SHP77 (cell line): ENCODE measurements at regions not wholly inside any gene's neighbourhood (a gene's known extent, or its start where the extent isn't known, plus 50 kb on each side); places are given as distances from the start of the nearest gene placed in this dataset.
"Not testable (repeated sequence)": the region's sequence is repeated elsewhere in the genome, so short reads cannot be mapped to it uniquely, and the experiment has no call there.

Experiments used
- DNase-seq, 2 experiments: peaks; one replicate each; lab custom pipeline; 2025; lab: John Stamatoyannopoulos, UW

DNA sequence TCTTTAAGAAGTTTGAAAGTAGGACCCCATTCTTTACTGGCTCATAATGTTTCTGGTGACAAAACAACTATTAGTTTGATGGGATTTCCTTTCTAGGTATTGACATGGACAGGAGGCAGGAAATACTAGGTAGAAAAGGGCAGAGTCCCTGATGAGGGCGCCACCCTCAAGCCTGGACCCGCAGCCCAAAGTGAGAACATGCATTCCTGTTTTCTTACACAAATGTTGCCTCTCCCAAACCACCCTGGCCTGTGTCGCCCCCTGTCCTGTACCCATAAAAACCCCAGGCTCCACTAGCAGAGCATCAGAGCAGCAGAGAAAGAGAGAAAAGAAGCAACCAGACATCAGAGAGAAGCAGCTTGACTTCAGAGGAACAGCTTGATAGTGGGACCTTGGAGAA is 1055.2 kb upstream of the POT1 start:
- DNase-seq = no peak

DNA sequence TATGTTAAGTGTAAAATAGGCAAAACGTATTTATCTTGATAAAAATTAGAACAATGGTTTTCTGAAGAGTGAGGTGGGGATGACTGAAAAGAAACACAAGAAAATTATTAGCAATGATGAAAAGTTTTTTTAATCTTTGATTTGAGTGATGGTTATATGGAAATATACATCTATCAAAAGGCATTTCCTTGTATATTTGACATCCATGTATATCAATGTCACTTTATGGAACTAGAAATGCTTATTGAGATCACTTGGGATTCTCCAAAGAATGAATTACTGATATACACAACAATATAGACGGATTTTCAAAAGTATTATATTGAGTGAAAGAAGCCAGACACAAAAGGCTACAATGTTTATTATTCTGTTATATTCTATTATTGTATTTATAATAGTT is 1042.0 kb upstream of the POT1 start:
- no peak for DNase-seq

DNA sequence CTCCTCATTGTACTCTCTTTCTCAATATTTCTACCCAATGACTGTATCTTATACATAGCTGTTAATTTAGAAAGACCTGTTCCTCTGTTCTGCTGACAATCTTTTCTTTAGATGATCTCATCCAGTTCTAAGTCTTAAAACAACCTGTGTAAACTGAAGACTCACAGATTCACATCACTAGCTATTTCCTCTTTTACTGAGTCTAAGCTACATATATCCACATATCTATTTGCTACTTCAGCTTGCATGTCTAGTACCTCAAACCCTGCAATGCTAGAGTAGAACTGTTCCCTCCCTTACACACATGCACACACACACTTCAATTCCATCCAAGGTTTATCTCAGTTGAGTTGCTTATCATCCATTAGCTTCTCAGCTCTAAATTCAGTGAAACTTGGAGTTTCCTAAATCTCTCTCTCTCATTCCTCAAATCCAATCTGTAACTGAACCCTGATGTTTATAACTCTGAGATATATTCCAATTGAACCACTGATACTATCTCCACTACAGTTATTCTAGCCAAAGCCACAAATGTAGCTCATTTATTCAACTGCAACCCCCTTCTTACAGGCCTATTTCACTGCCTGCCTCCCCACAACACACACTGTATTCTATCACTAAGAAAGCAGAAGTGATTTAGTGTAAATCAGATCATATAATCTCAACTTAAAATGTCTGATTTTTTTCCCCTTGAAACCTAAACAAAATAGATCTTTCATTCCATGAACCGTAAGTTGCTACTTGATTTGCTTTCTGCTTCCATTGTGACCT is 1036.8 kb upstream of the POT1 start:
- DNase-seq = no peak

DNA sequence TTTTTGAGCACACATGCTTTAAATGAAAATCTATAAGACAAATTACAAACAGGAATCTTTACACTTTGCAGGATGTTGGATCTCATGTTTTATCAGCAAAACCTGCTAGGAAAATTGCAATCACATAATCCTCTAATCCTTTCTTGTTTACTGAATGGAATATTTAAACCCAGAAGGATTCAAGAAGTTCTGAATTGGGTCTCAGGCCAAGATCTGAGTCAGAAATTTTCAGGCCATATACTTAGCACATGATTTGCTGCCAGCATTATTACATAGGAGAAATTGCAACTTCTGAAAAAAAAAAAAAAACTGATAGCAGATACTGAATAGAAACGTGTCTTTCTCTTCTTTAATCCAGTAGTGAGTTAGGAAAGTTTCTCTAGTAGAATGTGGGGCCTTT is 1005.3 kb upstream of the POT1 start:
- DNase-seq = no peak

DNA sequence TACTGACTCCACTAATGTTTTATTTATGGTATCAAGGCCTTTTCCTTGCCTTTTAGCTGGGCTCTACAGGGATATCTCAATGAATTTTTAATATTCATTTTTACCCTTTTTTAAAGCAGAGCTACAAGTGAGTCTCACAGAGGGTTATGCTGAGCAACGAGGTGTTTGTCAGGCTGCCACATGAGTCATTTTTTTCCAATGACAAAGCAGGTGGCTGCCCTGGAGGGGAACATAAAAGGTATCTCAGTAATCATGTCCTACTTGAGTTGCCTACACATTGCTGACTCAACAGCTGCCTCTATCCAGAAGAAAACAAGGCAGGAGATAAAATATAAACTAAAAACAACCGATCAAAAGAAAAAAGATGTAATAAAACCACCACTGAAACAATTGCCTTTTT is 1004.9 kb upstream of the POT1 start:
- DNase-seq = peak; percentile 69 to 80

DNA sequence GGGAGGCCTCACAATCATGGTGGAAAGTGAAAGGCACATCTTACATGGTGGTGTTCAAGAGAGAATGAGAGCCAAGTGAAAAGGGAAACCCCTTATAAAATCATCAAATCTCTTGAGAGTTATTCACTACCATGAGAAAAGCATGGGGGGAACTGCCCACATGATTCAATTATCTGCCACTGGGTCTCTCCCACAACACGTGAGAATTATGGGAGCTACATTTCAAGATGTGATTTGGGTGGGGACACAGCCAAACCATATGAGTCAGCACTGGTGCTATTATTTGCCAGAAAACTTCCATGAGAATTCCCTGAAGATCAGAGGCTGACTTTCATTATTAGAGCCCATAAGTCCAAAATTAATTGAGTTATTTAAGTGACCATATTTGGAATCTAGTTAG is 1001.2 kb upstream of the POT1 start:
- no peak for DNase-seq

DNA sequence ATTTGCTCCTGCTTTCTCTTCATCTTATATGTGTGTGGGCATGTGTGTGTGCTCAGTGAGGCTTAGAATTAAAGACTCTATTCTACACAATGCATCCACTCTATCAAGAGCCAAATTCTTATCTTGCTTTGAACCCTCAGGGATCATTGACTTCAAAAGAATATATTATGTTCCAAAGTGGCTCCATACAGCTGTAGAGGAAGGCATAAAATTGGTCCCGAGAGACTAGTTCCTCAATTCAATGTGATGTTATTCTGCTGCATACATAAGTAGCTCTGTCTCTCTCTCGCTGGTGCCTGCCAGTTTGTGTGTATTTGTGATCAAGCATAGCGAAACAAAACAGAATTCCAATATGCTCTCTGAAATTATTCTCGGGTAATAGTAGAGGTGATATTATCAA is 997.9 kb upstream of the POT1 start:
- DNase-seq = peak in 1 of 2 experiments; percentile 14

DNA sequence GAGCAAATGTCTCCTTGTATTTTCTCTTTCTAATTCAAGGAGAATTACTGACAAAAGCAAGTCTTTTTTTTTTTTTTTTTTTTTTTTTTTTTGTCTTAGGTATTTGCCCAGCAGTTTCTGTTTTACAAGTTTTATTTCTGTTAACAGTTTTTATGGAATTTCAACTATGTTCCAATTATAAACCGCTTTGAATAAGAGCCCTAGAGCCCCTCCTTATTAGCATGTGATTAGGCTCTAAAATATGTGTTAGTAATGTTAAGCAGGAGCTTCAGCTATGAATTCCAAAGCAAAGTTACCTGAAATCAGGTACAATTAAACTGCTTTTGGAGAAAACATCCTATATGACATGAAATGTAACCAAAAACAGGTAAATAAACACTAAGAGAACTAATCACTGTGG is 997.0 kb upstream of the POT1 start:
- no peak for DNase-seq

DNA sequence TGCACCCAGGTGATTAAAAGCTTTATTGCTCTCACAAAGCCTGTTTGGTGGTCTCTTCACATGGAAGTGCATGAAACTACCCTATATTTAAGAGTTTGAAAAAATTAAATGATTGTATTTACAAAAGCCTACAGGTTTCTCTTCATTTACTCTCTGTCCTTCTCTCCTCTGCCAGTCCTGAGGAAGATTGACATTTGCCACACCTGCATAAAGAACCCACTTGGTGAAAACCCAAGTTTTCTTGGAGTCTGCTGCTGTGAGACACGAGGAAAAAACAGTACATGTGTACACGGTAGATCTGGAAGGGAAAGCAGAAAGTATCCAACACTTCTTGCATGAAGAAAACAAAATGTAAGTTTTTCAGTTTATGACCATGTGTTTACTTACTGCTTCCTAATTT is 994.4 kb upstream of the POT1 start:
- DNase-seq = no peak

DNA sequence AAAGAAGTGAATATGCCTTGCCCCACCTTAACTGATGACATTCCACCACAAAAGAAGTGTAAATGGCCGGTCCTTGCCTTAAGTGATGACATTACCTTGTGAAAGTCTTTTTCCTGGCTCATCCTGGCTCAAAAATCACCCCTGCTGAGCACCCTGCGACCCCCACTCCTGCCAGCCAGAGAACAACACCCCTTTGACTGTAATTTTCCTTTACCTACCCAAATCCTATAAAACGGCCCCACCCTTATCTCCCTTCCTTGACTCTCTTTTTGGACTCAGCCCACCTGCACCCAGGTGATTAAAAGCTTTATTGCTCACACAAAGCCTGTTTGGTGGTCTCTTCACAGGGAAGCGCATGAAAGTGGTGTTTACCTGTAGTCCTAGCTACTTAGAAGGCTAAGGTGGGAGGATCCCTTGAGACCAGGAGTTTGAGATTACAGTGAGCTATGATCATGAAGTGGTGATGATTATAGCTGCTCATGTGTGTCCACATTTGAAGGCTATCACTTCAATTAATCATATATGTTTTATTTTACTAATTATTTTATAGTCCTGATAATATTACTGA is 985.8 kb upstream of the POT1 start:
- DNase-seq = not testable (repeated sequence)

DNA sequence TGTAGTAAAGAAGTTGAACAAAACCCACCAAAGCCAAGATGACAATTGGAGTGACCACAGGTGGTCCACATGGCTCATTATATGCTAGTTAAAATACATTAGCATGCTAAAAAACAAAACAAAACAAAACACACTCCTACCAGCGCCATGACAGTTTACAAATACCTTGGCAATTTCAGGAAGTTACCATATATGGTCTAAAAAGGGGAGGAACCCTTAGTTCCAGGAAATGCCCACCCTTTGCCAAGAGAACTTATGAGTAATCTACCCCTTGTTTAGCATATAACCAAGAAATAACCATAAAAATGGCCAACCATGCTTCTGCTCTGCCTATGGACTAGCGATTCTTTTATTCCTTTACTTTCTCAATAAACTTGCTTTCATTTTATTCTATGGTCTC is 979.1 kb upstream of the POT1 start:
- no peak for DNase-seq

DNA sequence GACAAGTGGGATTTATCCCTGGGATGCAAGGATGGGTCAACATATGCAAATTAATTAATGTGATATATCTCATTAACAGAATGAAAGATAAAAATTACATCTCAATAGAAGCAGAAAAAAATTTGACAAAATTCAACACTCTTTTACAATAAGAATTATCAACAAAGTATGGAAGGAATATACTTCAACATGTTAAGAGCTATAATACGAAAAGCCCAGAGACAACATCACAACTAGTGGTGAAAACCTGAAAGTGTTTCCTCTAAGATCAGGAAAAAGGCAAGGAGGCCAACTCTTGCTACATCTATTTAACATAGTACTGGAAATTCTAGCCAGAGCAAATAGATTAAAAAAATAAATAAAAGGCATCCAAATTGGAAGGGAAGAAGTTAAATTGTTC is 970.0 kb upstream of the POT1 start:
- no peak for DNase-seq

DNA sequence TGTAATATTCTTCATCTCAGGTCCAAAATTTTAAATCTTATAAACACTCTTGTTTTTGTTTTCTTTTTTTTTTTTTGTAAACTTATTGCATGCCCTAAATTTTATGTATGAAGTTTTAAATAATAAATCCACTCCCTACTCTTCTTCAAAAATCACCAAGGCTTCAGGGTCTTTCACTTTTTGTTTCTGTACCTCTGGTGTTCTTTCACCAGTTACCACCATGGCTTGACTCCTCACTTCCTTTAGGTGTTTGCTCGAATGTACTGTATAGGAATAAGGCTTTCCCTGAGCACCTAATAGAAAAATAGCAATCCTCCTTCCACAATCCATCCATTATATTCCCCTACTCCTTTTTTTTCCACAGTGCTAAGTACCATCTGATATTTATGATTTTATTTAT is 962.8 kb upstream of the POT1 start:
- DNase-seq = no peak

DNA sequence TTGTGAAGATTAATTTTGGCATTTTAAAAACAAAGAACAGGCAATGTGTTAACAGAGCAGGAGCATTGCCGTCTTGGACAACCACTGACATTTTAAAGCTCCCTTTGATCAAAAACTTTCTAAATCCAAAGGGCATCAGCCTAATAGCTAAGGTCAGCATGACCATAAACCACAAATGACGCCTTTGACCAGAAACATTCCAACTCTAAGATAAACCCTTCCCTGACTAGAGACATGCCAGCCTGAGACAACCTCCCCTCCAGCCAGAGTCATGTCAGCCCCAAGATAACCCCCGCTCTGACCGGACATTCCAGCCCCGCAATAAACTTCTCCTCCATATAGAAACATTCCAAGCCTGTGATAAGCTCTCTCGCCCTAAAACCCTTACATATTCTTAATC is 949.4 kb upstream of the POT1 start:
- DNase-seq = no peak

DNA sequence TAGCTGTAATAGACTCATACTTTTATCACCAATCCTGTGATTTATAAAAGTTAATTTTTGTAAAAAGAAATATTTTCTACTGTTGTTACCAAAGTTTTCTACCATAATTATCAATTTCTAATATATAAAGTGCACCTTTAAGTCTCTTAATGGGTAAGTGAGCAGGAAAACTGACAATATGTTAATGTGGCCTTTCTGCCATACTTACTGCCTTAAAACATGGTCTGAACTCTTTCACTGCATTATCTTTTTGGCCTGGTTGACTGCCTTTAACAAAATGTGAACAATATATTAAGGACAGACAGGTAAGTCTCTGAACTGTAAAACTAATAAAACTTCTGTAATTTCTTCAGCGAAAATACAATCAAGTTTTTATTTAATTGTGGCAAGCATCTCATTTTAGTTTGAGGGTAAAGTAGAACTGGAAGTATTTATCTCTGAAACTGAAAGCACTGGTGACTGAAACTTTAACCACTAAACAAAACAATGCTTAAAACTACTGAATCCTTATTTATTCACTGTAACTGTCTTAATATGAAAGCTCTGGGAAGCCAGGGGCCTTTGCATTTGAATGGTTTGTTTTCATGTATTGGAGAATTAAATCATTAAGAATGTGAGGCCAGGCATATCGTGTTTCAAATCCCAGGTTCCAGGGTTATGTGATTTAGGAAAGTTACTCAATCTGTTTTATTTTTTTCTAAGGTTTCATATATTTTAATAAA is 948.8 kb upstream of the POT1 start:
- no peak for DNase-seq

DNA sequence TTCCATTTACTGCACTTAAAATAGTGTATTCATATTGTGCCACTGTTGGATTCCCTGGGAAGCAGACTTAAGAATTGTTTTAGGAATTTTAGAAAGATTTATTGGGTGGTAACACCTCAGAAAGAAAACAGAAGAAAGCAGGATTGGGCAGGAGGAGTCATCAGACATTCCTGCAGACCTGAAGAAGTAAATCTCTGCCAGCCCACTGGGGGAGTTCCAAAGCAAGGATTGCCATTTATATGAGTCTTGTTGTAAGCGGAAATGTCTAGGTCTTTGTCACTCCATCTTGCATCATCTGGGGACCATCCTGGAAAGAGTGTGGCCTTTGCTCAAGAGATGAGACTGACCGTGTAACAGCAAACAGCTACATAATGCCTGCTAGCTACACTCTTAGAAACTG is 947.6 kb upstream of the POT1 start:
- DNase-seq = no peak

DNA sequence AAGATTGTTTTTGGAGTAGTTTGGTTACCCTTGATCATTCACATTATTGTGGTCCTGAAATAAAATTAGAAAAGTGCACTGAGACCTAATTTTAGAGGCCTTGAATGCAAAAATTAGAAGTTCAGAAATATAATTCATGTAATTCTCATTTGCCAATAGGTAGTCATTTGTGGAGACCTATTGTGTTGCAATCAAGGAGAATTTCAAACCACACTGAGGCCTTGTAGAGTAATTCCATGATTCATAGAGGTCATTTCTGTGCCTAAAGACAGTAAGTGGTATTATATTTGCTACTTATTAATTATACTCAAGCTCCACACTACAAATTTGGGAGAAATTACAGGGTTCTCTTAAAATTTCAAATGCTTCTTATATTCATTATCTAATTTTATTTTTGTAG is 946.8 kb upstream of the POT1 start:
- no peak for DNase-seq

DNA sequence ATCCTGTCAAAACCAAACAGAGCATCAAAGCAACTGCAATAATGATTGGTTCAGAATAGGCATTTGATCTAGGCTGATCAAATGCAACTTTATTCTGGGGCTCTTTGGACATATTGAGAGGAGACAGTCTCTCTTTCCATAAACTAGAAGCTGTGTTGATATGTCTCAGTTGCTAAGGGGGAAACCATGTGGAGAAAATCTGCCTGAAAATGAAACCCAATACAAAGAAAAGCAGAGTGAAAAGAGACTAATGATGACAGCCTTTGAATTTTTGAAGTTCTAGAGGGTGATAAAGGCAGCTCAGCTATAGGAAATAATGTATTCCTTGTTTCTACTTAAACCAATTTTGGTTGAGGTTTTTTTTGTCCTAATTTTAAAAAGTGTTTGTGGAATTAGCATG is 941.8 kb upstream of the POT1 start:
- no peak for DNase-seq

DNA sequence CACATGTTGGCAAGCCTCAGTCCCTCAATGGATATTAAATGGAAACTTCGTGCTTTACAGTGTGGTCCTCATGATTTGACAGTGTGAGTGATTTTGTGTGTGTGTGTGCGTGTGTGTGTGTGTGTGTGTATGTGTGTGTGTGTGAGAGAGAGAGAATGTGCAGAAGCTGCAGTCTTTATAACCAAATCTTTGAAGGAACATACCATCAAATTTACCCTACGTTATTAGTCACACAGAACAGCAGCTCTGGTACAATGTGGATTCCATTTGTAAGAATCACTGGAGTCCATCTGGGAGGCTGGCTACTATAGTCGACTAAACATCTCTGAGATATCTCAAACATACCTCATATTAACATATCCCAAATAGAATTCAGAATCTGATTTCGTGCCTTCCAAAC is 928.0 kb upstream of the POT1 start:
- DNase-seq = no peak

DNA sequence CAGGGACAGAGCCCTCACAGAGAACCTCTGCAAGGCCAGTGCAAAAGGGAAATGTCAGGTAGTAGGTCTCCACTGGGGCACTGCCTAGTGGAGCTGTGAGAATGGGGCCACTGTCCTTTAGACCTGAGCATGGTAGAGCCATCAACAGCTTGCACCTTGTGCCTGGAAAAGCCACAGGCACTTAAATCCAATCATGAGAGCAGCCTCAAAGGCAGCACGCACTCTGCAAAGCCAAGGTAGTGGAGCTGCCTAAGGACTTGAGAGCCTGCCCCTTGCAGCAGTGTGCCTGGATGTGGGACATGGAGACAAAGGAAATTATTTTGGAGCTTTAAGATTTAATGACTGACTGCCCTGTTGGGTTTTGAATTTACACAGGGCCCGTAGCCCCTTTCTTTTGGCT is 918.5 kb upstream of the POT1 start:
- DNase-seq = no peak

DNA sequence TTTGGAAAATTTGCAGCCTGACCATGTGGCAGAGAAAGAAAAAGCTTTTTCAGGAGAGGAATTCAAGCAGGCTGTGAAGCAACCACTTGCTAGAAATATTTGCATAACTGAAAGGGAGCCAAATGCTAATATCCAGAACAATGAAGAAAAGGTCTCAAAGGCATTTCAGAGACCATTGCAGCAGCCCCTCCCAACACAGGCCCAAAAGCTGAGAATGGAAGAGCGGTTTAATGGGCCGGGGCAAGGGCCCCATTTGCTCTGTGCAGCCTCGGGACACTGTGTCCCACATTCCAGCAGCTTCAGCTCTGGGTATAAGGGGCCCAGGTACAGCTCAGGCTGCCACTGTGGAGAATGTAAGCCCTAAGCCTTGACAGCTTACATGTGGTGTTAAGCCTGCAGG is 918.1 kb upstream of the POT1 start:
- DNase-seq = no peak

DNA sequence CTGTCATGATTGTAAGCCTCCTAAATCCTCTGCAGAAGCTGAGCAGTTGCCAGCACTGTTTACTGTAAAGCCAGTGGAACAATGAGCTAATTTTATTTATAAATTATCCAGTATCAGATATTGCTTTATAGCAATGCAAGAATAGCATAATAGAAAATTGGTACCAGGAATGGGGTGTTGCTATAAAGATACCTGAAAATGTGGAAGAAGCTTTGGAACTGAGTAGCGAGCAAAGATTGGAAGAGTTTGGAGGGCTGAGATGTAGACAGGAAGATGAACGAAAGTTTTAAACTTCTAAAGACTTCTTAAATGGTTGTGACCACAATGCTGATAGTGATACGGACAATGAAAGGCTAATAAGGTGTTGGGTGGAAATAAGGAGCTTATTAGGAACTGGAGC is 917.4 kb upstream of the POT1 start:
- DNase-seq = no peak

DNA sequence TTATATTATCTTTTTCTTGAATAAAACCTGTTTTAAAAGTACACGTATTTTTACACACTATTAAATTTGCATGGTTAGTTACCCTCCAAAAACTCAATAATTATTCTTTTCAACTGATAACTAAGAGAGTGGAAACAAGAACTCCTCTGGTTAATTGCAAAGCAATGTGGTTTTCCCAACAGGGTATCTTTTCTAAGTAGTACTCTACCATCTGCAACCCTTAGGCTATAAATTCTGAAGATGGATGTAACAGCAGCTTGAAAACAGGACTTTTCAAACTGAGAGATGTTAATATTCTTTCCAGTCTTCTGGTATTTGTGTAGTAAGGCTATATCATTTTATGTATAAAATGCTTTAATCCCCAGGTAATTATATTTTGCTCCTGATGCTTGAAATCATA is 916.1 kb upstream of the POT1 start:
- no peak for DNase-seq

DNA sequence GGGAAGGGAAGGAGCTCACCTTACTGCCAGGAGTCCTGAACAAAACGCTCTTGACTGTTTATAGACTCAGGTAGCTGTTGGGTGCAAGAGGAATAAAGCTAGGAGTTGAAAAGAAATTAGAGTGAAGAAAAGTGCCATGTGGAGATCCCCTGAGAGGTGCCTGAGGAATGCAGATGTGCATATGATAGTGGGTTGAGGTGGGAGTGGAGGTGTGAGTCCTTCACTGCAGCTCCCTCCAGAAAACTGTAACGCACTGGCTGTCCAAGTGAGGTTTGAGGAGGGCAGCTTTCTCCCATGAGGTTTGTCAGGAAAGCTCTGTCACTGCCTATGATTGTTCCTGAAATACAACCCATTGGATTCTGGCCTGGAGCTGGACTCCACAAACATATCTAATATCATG is 904.8 kb upstream of the POT1 start:
- no peak for DNase-seq
